GM12873 (cell line): ENCODE measurements at regions not wholly inside any gene's neighbourhood (a gene's known extent, or its start where the extent isn't known, plus 50 kb on each side); places are given as distances from the start of the nearest gene placed in this dataset.

Source experiments
- TF ChIP-seq, protein P1 (sequence below): IDR thresholded peaks from 2 replicates; pipeline ENCODE4 v1.5.1; 2012; ENCODE audit warnings: low read depth, mild to moderate bottlenecking, moderate library complexity, low read length, control low read depth; ENCODE audit not compliant: insufficient read depth; ENCODE audit errors: missing control alignments

DNA sequence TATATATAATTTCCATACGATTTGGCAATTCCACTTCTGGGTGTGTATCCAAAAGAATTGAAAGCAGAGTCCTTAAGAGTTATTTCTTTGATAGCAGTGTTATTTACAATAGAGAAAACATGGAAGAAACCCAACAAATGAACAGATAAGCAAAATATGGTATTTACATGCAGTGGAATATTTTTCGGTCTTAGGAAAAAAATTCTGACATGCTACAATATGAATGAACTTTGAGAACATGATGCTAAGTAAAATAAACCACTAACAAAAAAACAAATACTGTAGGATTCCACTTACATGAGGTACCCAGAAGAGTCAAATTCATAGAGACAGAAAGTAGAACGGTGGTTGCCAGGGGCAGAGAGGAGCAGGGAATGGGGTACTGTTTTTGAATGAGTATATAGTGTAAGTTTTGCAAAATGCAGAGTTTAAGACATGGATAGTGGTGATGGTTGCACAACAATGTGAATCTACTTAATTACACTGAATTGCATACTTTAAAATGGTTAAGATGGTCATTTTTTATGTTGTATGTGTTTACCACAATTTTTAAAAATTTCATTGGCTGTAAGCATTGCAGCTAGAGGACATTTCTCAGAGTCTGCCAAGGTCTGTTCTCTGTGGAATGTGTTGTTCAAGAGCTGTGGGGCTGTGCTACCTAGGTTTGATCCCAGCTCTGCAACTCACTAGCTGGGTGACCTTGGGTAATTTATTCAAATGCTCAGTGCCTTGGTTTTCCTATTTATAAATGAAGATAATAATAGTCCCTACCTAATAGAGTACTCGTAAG, 122.1 kb downstream of the MEX3B start:
- TF ChIP-seq, protein P1, sequence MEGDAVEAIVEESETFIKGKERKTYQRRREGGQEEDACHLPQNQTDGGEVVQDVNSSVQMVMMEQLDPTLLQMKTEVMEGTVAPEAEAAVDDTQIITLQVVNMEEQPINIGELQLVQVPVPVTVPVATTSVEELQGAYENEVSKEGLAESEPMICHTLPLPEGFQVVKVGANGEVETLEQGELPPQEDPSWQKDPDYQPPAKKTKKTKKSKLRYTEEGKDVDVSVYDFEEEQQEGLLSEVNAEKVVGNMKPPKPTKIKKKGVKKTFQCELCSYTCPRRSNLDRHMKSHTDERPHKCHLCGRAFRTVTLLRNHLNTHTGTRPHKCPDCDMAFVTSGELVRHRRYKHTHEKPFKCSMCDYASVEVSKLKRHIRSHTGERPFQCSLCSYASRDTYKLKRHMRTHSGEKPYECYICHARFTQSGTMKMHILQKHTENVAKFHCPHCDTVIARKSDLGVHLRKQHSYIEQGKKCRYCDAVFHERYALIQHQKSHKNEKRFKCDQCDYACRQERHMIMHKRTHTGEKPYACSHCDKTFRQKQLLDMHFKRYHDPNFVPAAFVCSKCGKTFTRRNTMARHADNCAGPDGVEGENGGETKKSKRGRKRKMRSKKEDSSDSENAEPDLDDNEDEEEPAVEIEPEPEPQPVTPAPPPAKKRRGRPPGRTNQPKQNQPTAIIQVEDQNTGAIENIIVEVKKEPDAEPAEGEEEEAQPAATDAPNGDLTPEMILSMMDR: no peak

DNA sequence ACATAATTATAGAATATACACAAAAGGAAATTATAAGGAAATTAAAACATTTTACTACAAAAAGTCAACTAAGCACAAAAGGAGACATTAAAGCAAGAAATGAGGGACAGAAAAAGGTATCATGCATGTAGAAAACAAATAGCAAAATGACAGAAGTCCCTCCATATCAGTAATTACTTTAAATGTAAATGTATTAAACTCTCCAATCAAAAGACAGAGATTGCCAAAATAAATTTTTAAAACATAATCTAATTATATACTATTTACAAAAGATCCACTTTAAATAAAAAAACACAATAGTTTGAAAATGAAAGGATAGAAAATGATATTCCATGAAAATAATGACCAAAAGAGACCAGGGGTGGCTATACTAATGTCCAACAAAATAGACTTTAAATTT, 123.7 kb downstream of the MEX3B start:
- TF ChIP-seq, protein P1: no peak

- TF ChIP-seq, protein P1: no peak
Measured at GRCh38 chr15:81921163-81921562, 124.7 kb downstream of the MEX3B start.

DNA sequence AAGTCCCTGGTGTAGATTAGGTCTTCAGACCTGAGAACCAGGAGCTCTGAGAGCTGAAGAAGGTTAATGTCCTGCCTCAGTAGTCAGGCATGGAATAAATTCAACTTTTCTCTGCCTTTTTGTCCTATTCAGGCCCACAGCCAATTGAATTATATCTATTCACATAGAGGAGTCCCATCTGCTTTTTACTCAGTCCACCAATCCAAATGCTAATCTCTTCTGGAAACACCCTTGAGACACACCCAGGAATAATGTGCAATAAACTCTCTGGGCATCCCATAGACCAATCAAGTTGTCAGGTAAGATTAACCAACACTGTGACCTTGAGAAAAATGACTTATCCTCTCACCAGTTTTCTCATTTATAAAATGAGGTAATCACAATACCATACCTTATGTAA, 129.4 kb downstream of the MEX3B start:
- TF ChIP-seq, protein P1: no peak

GRCh38 chr15:81915990-81916389, 129.8 kb downstream of the MEX3B start:
- TF ChIP-seq, protein P1: no peak

- TF ChIP-seq, protein P1: no peak
Measured at GRCh38 chr15:81914734-81915256, 131.0 kb downstream of the MEX3B start.

DNA sequence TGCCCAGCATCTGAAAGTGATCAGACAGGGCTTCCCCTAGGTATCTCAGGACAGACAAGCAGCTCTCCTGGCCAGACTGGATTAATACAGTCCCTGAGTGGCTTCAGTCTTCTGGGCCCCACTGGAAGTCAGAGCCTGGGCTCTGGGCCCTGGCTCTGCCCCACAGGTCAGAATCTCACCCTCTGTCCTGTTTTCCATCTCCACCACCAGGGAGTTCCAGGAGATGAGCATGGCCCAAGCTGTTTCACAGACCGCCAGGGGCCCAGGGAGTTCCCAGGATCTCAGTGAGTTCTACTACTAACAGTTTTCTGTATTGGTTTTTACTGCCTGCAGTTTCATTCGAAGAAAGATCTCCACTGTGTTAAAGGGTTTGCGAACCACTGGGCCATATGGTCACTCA, 131.5 kb downstream of the MEX3B start:
- TF ChIP-seq, protein P1: no peak
